ENCODE measurements at regions not wholly inside any gene's neighbourhood (a gene's known extent, or its start where the extent isn't known, plus 50 kb on each side); places are given as distances from the start of the nearest gene placed in this dataset.
"Not testable (repeated sequence)": the region's sequence is repeated elsewhere in the genome, so short reads cannot be mapped to it uniquely, and the experiment has no call there.

DNA sequence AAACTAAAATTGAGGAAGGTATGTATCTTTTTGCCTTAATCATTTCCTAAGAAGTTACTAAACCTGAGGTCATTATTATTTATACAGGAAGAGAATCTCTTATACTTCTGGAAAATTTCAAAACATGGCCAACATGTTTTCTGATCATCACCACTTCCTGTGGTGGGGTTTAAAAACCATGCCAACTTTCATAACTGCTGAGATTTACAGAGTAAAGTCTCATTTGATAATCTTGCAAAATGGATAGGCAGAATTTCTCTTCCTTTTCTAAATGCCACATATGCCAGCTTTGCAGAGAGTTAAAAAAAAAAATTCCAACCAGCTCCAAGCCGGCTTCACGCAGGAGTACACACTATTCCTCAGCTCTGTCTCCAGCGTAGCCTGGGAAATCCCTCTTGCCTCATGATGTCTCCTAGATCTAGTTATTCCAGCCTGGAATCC, 124.3 kb upstream of the SPRED1 start:
- DNase-seq (ENCODE audit: low spot score), result no peak

DNA sequence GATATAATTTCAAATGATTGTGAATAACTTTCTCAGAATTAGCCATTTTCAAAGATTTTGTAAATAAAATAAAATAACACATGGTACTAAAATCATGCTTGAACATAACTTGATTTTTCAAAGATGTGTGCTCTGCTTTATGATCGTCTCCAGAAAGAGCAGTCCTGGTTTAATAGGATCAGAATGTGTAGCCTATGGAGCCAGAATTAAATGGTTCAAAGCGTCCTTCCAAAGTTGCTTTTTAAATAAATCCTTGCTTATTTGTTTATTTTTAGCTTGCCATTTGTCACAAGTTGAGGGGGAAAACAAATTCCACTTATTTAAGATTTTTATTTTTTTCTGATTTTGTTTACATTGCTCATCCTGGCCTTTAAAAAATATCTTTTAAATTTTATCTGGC, 123.7 kb upstream of the SPRED1 start:
- DNase-seq (ENCODE audit: low spot score), result no peak

DNA sequence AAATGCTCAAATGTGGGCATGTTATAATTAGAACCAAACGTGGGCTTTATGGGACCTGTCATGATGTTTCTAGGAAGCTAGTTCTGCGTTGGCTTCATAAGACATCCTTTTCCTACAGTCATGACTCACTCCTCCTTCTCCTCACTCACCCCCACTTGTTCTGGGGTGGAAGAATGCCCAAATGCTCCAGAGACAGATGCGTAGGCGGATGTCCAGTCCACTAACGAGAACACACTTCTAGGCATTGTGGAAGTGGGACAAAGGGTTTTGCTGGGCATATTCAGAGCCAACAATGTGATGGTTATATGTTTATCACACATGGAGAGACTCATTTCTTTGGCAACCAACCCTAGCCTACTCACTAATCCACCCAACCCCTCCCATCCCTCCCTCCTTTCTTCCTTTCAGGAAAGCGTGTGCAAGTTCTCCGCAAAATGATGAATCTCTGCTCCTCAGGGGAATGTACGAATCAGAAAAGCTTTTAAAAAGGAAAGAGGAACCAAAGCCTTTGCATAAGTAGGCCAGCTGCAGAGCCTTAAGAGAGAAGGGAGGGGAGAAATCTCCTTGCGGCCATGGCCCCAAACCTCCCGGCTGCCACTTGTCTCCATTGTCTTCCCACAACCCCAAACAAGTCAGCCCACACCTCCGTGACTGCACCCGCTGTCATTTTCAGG, 123.0 kb upstream of the SPRED1 start:
- peak; percentile 77 for DNase-seq (ENCODE audit: low spot score)

DNA sequence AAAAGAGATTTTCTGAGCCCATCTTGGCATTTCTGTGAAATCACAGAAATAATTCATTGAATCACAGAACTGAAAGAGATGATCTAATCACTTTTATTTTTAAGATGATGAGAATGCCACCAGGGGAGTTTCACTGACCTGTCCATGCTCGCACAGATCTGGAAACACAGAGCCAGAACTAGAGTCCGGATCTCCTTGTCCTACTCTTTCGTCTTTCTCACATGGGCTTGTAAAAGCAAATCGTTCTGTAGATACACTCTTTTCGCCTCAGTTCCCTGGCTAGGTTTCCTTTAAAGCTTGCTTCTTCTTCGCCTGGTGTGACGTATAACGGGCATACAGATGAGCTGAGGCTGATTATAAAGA, 122.5 kb upstream of the SPRED1 start:
- DNase-seq (ENCODE audit: low spot score), result no peak

DNA sequence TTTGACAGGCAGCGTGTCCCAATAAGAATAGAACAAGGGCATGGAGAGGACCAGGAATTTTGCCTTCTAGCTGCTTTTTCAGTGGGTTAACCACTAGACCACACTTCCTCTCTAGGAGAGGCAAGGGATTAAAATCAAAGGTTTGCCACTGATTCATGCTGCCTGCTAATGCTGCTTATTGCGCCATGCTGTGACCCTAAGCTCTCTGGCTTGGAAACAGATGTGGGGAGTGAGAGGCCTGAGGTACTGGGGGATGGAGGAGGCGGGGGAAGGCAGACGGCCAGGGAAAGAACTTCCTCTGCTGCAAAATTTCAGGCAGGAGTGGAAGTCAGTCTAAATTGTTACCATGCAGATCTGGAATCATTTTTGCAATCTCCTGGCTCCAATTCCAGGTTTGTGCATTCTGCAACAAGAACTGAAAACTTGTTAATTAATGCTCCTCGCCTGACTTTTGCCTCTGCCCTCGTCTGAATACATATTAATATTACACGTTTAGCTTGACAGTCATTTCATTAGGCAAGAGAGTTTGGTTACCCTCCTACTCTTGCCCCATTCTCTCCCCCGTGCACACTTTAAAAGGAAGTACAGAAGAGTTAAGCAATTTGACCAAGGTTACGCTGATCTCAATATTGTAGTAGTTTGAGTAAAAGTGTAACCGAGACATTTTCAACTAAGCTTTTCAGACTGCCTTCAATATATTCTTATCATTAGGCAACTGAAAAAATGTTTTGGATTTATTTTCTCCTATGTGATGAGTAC, 121.7 kb upstream of the SPRED1 start:
- peak; percentile 81 for DNase-seq (ENCODE audit: low spot score)

DNA sequence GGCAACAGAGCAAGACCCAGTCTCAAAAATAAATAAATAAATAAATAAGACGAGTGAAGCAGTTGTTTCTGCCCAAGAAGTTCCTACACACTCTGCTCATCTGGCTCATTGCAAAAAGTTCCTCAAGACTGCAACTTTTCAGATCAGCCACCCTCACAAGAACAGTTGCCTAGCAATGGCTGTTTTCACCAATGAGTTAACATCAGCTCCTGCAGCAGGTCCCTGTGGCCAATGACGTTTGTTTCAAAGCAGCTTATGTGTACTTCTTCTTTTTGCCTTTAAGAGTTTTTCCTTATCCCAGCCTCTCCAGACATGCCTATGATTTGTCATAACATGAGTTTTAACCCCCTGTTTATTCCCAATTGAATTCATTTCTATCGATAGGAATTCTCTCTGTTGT, 118.4 kb upstream of the SPRED1 start:
- DNase-seq (ENCODE audit: low spot score), result no peak

DNA sequence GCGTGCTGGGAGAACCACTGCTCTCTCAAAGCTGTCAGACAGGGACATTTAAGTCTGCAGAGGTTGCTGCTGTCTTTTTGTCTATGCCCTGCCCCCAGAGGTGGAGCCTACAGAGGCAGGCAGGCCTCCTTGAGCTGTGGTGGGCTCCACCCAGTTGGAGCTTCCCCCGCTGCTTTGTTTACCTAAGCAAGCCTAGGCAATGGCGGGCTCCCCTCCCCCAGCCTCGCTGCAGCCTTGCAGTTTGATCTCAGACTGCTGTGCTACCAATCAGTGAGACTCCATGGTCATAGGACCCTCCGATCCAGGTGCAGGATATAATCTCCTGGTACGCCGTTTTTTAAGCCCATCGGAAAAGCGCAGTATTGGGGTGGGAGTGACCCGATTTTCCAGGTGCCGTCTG, 110.4 kb upstream of the SPRED1 start:
- not testable (repeated sequence) for DNase-seq (ENCODE audit: low spot score)

DNA sequence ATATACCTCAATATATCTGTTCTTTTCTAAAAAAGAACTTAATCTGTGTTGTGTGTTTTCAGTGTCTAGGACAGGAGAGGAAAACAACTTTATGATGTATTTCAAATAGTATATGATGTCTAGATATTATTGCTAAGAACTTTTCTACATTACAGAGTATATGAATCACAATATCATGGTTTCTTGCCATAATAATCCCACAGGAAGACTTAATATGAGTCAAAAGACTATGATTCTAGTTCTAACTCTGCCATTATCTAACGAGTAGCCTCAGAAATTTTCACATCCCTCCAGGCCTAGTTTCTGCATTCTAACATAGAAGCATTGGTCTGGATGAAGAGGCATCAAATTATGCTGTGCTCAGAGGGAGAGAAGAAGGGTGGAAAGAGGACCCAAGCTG, 107.7 kb upstream of the SPRED1 start:
- no peak for DNase-seq (ENCODE audit: low spot score)

DNA sequence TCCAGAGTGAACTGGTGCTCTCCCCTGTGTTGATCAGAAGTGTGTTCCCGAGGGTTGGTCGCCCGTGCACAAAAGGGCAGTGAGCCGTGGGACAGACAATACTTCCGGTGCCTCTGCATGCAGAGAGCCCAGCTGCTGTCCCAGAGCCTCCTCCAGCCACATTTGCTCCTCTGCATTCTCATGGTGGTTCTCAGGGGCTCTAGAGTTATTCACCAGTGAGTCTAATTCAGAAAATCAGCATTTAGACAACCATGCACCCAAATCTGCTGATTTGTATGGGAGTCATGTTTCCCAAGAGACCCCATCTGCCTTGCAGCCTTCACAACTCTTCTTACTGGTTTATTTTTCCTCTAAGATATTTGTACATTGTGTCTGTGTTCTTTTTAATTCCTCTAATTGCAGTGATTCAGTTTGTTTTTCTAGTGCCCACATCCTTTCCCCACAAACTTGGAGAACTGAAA, 107.0 kb upstream of the SPRED1 start:
- DNase-seq (ENCODE audit: low spot score), result no peak

DNA sequence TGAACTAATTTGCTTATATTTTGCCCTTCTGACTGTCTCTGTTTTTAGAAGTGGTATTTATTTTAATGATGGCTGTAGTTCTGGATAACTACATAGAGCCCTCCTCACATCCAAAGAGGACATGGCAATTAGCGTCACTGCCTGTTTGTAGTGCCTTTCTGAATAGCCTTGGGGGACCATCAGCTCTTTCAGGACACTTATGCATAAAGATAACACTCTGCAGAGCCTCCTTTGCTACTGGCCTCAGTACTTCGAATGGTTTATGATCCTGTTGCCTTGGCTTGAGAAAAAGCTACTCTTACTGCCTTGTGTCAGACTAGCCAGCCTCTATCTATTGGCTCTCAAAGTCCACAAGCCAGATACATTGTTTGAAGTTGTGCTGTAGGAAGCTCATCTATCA, 105.4 kb upstream of the SPRED1 start:
- DNase-seq (ENCODE audit: low spot score), result no peak

DNA sequence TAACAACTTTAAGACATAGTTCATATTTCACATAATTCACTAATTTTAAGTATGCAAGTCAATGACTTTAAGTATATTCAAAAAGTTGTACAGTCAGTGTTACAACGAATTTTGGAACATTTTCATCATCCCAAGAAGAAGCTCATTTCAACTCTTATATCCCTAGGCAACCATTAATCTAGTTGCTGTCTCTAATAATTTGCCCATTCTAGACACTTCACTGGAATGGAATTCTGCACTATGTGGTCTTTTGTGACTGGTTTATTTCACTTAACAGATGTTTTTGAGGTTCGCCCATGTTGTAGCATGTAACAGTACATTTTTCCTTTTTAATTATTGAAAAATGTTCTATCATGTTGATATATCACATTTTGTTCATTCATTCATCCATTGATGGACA, 104.2 kb upstream of the SPRED1 start:
- no peak for DNase-seq (ENCODE audit: low spot score)

DNA sequence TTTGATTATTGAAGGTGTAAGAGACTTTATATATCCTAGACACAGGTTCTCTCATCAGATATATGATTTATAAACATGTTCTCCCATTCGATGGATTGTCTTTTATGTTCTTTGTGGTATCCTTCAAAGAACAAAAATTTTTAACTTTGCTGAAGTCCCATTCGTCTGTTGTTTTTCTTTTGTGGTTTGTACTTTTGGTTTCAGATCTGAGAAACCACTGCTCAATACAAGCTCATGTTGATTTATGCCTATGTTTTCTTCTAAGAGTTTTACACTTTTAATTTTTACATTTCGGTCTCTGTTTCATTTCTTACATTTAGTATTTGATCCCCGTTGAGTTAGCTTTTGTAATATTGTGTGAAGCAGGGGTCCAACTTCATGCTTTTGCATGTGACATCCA, 103.3 kb upstream of the SPRED1 start:
- DNase-seq (ENCODE audit: low spot score), result no peak

DNA sequence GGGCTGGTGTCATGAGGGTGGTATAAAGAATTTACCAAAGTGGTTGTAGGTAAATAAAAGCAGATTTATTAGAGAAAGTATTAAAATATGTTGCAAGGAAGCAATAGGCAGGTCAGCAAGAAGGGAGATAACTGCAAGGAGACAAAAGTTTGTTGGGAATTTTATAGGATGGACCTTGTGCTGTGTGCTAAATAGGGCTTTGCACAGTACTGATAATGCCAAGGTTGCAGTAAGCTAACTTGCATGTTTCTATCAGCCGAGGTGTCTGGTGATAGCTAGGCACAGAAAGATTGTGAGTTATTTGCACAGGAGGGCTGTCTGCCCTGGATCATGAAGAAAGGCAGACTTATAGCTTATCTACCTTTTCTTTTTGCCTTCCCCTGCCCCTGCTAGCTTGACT, 102.5 kb upstream of the SPRED1 start:
- DNase-seq (ENCODE audit: low spot score), result no peak

DNA sequence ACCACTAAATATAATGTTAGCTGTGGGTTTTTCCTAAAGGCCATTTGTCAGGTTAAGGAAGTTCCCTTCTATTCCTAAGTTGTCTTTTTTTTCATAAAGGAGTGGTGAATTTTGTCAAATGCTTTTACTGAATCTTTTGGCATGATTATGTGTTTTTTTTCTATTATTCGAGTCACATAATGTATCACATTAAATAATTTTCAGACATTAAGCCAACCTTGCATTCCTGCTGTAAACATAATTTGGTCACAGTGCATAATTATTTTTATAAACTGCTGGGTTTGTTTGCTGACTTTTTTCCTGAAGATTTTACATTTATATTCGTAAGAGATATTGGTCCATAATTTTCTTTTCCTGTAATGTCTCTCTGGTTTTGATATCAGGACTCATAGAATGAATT, 101.8 kb upstream of the SPRED1 start:
- no peak for DNase-seq (ENCODE audit: low spot score)

DNA sequence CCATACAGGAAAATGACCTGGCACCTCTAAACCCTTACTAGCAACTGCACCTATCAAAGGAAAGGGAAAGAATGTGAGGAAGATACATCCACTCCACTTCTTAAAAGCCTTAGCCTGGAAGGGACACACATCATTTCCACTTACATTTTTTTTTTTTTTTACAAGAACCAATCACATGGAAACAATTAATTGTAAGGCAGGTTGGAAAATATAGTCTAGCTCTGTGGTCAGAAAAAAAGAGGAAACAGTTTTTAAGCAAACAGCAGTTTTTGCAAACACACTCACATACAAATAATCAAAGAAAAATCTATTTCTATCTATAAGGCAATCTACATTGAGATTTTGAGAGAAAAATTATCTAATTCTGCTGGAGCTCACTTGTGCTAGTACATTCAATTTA, 98.9 kb upstream of the SPRED1 start:
- no peak for DNase-seq (ENCODE audit: low spot score)

DNA sequence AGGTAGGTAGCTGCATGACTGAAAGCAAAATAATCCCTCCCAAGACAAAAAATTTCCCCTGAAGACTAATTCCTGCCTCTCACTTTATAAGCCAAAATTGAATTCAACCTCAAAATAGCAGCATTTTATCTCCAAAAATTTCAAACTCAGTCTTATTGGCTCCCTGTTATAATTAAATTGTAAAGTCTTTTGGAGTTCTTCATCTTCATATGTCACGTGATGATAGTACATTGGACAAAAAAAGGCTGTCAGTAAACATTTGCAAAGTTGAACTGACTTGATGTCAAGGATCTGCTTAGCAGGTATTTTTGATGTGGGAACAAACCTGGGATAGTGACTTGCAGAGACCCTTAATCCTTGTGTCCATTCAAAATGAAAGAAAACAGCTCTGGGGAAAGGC, 98.4 kb upstream of the SPRED1 start:
- no peak for DNase-seq (ENCODE audit: low spot score)

DNA sequence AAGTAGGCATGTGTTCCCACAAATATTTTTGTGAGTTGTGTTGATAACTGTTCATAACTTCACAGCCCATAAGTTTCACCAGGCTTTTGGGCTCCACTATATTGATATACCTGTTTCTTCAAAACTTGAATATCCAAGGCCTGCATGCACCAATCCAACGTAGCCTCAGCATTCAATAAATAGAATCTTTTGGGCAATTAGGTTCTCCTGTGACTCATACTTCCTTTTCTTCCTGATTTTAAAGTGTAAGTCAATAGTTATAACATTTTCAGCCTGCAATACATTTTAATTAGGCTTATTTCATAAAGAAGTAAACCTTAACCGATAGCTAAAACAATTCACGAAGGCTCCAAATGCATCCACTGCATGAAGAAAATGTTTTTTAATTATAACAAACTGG, 97.8 kb upstream of the SPRED1 start:
- no peak for DNase-seq (ENCODE audit: low spot score)

DNA sequence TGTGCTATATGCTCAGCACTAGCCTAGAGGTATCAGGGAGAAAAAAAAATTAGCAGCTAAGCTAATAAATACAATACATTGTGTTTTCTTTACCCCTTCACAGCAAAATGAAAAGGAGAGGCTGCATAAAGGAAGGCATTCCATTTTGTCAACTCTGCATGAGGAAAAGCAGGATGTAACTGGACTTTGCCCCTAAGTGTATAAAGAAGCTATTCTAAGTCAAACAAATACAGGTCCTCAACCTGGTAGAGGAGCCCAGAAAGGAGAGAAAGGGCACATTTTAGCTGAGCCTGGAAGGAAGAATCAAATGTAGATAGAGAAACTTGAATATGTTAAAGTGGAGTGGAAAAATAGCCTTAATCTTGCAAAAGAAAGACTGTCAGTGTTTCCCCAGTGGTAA, 89.0 kb upstream of the SPRED1 start:
- DNase-seq (ENCODE audit: low spot score), result no peak

DNA sequence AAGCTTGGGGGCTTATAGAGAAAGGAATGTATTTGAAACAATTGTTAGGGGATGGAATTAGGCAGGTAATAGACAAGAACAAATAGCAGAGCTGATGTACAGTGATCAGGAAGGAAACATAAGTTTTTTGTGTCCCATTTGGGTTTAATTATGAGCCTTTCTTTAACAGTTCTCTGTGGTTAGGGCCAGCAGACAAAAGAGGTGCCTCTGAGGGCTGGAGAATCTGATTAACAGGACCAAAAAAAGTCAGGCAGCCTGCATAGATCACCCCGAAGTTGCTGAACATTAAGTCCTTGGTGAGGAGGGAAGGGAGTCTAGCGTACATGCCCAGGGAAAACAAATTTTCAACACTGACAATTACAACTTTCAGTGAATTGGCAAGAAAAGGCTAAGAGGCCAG, 88.6 kb upstream of the SPRED1 start:
- no peak for DNase-seq (ENCODE audit: low spot score)

DNA sequence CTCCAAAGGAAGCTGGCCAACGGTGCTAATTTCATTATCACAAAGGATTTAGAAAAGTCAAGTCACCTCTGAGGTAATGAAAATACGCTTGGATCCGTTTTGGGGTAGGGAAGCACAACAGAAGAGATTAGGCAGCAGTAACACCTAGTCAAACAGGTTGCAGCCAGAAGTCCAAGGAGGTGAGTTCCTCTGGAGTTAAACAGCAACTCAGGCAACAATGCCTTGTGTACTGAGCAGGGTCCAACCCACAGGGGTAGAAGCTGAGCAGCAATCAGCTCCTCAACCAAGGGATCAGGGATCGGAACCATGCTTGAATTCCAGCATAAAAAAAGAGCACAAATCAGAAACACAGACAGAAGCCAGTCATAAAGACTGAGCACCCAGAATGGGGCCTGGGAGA, 88.1 kb upstream of the SPRED1 start:
- peak; percentile 18 for DNase-seq (ENCODE audit: low spot score)

DNA sequence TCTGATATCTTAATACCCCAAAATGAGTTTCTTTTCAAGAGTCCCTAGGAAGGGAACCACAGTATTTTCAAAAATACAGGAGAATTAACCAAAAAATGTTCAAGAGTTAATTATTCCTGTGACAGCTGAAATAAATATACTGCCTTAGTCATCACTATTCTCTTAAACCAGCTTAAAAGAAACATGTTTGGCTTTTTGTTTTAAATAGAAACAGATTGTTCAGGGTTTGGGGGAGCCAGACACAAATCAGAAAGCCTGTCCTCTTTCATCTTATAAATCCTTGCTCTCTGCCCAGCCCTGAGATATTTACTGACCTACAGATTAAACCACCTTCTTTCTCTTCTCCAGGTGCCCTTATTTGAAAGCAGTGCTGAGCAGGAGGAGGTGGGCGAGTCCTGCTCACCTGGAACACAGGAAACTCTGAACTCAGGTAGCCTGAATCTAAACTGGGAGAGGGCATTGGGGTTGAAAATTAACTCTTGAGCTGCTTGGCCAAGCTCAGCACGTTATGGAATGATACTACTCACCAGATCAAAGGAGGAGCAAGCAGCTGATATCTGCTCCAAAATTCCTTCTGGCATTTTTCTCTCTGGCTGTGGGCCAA, 84.1 kb upstream of the SPRED1 start:
- no peak for DNase-seq (ENCODE audit: low spot score)

DNA sequence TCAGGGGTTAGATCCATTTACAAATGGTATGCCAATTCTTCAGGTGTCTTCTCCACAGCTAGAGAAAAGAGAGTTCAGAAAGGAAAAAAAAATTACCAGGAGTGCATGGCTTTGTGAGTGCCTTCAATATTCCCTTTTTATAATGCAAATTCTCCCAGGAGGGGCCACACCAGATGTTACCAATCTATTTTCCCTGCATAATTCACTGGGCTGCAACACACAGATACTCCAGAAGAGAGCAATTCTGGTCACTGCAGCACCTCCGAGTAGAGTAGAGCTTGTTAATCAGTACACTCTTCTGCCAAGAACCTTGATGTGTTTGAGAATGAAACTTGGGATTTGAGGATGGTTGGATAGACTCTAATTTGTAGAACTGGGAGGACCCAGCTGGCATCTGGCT, 80.7 kb upstream of the SPRED1 start:
- DNase-seq (ENCODE audit: low spot score), result no peak

DNA sequence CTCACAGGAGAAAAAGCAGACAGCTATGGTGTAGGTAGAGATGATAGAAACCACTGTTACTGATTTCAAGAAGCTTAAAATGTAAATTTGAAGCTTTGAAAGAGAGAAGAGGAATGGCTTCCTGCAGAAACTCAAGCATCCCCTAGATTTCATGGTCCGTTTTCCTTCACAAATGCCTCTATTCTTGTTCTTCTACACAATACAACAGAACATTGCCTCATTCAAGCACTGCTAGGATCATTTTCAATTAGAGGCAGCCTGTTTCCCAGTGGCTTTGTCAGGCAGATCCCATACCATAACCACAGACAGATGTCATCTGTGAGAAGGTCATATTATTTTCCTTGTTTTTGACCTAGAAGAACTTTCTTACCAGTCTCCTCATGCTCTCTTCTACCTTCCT, 77.9 kb upstream of the SPRED1 start:
- DNase-seq (ENCODE audit: low spot score), result no peak
